GM18517 (cell line): ENCODE measurements at regions not wholly inside any gene's neighbourhood (a gene's known extent, or its start where the extent isn't known, plus 50 kb on each side); places are given as distances from the start of the nearest gene placed in this dataset.
"Not testable (repeated sequence)": the region's sequence is repeated elsewhere in the genome, so short reads cannot be mapped to it uniquely, and the experiment has no call there.

Experiments
- ATAC-seq: cut with Tn5 transposase; IDR thresholded peaks from one replicate; pipeline ENCODE4 v1.9.1; 2021; ENCODE audit warnings: mild to moderate bottlenecking, moderate library complexity; ENCODE audit not compliant: unreplicated experiment

GRCh38 chr1:58206749-58207148, 339.8 kb downstream of the OMA1 start:
- ATAC-seq, result no peak

- ATAC-seq, result no peak
Measured at GRCh38 chr1:58204284-58204683, 342.2 kb downstream of the OMA1 start.

GRCh38 chr1:58201492-58202106, 344.9 kb downstream of the OMA1 start:
- ATAC-seq, result no peak

- no peak for ATAC-seq
Measured at GRCh38 chr1:58200437-58200836, 346.1 kb downstream of the OMA1 start.

- no peak for ATAC-seq
Measured at GRCh38 chr1:58197811-58198210, 348.7 kb downstream of the OMA1 start.

DNA sequence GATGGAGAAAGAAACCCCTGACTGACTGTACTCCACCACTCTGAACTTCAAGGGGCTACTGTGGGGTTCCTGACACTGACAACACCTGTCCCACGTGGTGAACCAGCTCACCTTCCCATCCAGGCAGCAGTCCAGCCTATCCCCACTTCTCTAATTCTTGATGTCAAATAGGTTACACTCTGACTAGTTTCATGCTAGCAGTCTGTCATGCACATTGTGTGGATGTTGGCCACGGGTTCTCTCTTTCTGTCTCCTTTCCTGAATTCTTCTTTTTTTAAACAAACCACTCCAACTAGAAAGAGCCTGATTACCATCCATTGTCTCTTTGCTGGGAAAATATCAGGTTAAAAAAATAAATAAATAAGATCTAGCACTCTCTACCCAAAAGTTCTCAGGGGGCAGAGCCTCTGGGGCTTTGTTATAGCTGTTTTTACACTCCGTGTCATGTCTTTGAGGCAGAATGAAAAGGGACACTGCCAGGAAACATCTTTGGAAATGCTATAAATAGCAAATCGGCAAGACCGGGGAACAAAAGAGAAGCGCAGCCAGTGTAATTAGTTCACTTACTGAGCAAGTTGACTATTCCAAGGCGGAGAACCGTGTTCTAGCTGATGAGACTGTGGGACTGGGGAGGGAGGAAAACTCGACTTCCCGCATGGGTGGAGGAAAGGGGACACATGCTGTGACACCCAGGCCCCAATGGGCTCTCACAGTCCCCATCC, 356.1 kb downstream of the OMA1 start:
- no peak for ATAC-seq

GRCh38 chr1:58189453-58189852, 357.1 kb downstream of the OMA1 start:
- no peak for ATAC-seq

DNA sequence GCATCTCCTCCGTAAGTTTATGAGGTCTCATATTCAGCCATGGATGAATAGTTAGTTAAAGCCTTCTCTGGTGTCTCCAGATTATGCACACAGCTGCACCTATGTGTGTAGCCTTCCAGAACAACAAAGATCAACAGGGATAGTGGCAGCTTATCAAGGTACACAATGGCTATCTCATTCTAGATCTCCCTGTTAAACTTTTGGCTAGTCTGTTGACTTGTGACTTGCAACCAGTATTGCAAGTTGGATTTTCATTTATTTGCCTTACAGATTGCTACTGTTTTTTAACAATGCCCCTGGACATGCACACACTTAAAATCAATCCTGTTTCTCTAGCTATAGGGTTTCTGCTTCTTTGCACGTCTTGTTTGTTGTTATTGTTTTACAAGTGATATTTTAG, 363.2 kb downstream of the OMA1 start:
- ATAC-seq, result no peak

DNA sequence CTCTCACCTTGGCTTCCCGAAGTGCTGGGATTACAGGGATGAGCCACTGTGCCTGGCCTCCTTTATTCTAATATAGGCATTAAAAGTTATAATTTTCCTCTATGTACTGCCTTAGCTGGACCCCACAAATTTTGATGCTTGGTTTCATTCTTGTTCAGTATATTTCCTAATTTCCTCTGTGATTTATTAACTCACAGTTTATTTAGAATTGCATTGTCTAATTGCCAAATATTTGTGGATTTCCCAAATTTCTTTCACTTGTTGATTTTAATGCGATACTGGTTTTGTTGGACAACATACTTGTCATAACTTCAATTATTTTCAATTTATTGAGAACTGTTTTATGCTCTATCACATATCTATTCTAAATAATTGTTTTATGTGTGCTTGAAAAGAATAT, 366.0 kb downstream of the OMA1 start:
- ATAC-seq, result no peak

DNA sequence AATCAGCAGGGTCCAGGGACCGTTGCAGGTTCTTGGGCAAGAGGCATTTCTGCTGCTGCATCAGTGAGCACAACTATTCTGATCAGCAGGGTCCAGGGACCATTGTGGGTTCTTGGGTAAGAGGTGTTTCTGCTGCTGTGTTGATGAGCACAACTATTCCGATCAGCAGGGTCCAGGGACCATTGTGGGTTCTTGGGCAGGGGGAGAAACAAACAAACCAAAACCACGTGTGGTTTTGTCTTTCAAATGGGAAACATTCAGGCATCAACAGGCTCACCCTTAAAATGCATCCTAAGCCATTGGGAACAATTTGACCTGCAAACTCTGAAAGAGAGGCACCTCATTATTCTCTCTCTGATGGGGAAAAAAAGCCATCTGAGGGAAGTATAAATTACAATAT, 377.4 kb downstream of the OMA1 start:
- not testable (repeated sequence) for ATAC-seq

DNA sequence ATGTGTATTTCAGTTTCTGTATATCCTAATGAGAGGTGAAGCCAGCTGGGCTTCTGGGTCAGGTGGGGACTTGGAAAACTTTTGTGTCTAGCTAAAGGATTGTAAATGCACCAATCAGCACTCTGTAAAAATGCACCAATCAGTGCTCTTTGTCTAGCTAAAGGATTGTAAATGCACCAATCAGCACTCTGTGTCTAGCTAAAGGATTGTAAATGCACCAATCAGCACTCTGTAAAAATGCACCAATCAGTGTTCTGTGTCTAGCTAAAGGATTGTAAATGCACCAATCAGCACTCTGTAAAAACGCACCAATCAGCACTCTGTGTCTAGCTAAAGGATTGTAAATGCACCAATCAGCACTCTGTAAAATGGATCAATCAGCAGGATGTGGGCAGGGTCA, 379.4 kb downstream of the OMA1 start:
- not testable (repeated sequence) for ATAC-seq

DNA sequence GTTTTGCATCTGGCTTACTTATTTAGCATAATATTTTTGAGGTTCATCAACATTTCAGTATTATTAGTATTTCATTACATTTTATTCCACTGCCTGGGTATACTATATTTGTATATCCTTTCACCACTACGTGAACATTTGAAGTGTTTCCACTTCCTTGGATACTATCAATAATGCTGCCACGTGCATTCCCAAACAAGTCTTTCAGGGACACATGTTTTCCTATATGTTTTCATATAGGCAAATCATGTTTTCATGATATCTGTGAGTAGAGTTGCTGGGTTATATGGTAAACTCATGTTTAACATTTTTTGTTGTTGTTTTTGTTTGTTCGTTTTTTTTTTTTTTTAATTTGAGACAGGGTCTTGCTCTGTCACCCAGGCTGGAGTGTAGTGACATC, 380.1 kb downstream of the OMA1 start:
- ATAC-seq, result no peak

DNA sequence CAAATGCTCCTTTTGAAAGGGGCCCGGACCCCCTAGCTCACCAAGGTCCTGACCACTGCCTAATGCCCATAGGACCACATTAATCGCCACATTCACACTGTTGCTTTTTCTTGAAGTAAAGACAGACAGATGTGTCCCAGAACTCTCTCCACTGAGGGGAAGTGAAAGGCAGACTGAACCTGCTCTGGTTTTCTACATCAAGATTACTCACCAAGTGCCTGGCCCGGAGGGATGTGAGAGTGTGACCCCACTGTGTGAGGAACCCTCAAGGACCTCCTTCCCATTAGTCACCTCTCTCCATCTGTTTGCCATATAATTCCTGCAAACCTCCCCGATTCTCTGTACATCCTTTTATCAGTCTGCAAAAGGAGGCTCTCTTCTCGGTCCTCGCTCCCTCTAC, 381.5 kb downstream of the OMA1 start:
- ATAC-seq, result no peak

DNA sequence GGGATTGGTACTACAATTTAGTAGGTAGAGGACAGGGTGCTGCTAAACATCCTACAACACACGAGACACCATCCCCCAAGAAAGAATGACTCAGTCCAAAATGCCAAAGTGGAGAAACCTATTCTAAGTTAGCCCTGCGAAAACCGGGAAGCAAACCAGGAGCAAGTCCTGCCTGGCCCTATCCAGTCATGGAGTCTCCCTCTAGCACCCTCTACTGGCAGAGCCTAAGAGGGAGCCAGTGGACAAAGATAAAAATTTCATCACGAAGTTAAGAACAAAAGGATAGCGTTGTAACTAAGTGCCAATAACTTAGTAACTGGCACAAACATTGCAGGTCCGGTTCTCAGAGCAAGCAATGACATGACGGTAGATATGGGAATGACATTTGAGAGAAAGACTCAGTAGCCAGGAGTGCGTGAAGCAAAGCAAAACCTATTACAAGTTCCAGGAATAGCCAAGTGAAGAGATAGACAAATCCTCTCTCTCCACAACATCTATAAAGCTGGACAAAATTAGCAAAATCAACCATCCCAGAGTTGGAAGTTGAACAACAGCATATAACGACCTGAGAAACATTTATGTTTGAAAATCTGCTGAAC, 383.5 kb downstream of the OMA1 start:
- ATAC-seq, result no peak

DNA sequence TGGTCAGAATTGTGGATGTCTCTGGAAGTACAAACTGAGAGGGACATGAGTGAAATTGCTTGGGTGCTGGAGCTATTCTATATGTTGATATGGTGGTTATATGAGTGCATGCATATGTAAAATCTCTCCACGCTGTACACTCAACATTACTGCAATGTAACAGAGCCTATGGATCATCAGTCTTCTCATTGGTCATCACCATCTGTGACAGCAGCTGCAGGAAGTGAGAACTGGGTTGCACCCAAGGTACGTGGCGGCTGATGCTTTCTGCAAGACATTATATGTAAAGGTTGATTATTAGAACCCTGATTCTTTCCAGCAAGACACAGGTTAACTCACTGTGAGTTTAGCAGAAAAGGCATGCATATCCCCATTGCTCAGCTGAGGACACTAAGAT, 387.1 kb downstream of the OMA1 start:
- ATAC-seq, result no peak

- ATAC-seq, result no peak
Measured at GRCh38 chr1:58158506-58159433, 387.8 kb downstream of the OMA1 start.

- no peak for ATAC-seq
Measured at GRCh38 chr1:58158016-58158415, 388.5 kb downstream of the OMA1 start.

- no peak for ATAC-seq
Measured at GRCh38 chr1:58157256-58157655, 389.3 kb downstream of the OMA1 start.

DNA sequence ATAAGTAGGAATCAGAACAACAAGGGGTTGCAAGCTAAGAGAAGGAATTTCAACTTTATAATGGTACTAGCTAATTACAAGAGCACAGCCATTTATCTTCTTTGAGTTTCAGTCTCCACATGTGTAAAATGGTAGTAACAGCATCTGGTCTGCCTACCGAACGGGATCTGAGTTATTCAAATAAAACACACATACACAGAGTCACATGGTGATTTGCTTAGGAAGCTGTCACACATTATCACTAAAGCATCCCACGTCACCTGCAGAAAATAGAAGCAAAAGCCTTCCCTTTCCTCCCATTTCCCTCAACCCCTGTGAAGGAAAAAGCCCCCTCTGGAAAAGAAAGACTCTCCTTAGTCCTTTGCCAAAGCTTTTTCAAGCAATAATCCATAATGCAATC, 389.7 kb downstream of the OMA1 start:
- no peak for ATAC-seq

- ATAC-seq, result no peak
Measured at GRCh38 chr1:58156124-58156468, 390.4 kb downstream of the OMA1 start.

- ATAC-seq, result no peak
Measured at GRCh38 chr1:58155418-58156123, 391.0 kb downstream of the OMA1 start.
